ENCODE measurements at regions not wholly inside any gene's neighbourhood (a gene's known extent, or its start where the extent isn't known, plus 50 kb on each side); places are given as distances from the start of the nearest gene placed in this dataset.

DNA sequence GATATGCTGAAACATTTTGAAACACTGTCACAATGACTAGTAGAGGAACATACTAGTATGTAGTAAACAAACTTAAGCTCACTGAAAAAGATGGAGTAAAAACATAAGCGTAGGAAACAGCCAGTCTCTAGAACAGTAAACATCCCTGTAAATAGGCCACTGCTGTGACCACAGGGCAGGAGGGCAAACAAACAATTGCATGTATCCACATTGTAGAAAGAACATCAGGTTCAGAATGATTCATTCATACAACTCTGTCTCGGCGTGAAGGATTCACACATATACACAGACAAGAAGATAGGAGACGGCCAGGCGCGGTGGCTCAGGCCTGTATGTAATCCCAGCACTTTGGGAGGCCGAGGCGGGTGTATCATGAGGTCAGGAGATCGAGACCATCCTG is 390.1 kb downstream of the IRS2 start:
- DNase-seq = no peak
- Histone ChIP-seq H3K9me3 (replicated peaks) (no peaks in the 10 kb centered on the region), H3K27ac (no peak overlapping the region), H3K4me3 (no peak overlapping the region), H3K27me3 (no peaks in the 10 kb centered on the region), H3K36me3 (no peaks in the 10 kb centered on the region), H3K4me1 (no peaks in the 10 kb centered on the region)

DNA sequence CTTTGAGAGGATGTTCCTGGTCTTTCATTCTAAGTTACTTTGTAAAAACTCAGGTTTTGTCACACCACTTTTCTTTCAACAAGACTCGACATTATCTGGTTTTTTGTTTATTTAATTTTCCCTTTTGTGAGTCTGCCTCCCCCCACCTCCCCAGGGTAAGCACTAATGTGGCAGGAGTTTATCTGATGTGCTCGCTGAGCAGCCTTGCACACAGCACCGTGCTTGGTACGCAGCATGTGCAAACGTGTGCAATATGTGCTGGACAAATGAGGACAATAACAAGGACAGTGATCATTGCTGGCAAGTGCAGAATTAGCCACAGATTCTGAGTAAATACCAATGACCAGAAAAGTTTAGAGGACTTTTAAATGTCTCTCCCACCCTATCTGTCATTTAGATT is 391.4 kb downstream of the IRS2 start:
- no peak overlapping the region for H3K4me3 ChIP-seq
- no peaks in the 10 kb centered on the region for H3K4me1 ChIP-seq
- no peak overlapping the region for H3K27ac ChIP-seq
- no peak for DNase-seq
- H3K36me3 ChIP-seq = no peaks in the 10 kb centered on the region
- no peaks in the 10 kb centered on the region for H3K9me3 ChIP-seq (replicated peaks)
- no peaks in the 10 kb centered on the region for H3K27me3 ChIP-seq

DNA sequence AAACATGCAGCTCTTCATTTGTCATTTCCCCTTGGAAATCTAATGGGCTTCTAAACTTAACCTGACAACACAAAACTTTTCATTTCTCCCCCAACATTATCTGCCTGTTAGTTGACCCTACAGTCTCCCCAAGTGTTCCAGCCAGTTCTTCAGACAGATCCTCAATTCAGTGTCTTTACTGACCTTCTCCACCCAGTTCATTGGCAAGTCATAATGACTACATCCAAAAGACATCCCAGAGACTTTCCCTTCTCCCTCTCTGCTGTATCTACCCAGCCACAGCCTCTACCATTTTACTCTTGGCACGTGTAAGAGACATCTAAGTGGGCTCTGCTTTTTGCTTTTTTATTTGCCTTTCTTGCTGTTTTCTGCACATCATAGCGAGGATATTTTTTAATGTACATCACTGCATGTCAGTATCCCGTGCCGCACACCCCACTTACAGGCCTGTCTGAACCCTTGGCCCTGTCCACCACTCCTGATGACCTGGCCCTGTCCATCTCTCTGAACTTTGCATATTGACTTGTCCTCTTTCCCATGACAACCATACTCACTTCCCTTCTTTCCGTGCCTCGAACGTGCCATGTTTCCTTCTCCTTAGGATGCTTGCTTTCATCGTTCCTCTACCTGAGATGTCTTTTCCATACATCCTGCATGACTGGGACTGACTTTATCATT is 391.9 kb downstream of the IRS2 start:
- H3K4me1 ChIP-seq = no peaks in the 10 kb centered on the region
- H3K27ac ChIP-seq = no peak overlapping the region
- H3K9me3 ChIP-seq (replicated peaks) = no peaks in the 10 kb centered on the region
- no peaks in the 10 kb centered on the region for H3K36me3 ChIP-seq
- H3K27me3 ChIP-seq = no peaks in the 10 kb centered on the region
- no peak for DNase-seq
- no peak overlapping the region for H3K4me3 ChIP-seq

DNA sequence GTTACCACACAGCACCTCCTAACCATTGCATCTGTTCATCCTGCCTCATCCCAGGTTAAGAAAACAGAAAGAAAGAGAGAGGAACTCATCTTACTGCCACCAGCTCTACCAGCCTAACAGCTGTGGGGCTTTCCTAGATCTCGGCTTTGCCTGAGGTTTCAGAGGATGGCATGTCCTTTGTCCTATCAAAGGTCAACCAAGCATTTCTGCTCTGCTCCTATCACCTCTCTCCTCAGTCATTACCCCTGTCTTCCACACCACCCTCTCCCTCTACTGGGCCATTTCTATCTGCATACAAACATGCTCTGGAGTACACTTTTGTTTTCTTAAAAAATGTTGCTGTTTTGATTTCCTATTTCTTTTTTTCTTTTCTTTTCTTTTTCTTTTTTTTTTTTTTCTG is 393.3 kb downstream of the IRS2 start:
- H3K4me3 ChIP-seq = no peak overlapping the region
- no peaks in the 10 kb centered on the region for H3K4me1 ChIP-seq
- no peaks in the 10 kb centered on the region for H3K27me3 ChIP-seq
- H3K9me3 ChIP-seq (replicated peaks) = no peaks in the 10 kb centered on the region
- no peak overlapping the region for H3K27ac ChIP-seq
- DNase-seq = no peak
- H3K36me3 ChIP-seq = no peaks in the 10 kb centered on the region

DNA sequence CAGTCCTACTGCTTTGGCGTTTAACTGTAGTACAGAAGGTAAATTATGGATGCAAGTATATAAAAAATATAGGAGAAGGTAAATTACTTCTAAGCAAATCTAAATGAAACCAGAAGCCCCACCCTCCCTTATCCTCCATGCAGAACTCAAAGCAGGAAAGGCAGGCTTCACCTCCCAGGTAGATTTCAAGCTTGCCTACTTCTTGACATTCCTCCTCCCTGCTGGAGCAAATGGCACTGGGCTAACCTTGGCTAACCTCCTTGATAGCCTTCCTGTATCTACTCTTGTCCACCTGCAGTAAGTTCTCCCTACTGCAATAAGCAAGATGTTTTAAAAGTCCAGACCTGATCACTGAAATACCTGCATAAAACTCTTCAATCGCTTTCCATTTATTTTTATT is 396.0 kb downstream of the IRS2 start:
- Histone ChIP-seq H3K36me3 (no peaks in the 10 kb centered on the region), H3K27me3 (no peaks in the 10 kb centered on the region), H3K27ac (no peak overlapping the region), H3K4me1 (no peaks in the 10 kb centered on the region), H3K9me3 (replicated peaks) (no peaks in the 10 kb centered on the region), H3K4me3 (no peak overlapping the region)
- DNase-seq = no peak

DNA sequence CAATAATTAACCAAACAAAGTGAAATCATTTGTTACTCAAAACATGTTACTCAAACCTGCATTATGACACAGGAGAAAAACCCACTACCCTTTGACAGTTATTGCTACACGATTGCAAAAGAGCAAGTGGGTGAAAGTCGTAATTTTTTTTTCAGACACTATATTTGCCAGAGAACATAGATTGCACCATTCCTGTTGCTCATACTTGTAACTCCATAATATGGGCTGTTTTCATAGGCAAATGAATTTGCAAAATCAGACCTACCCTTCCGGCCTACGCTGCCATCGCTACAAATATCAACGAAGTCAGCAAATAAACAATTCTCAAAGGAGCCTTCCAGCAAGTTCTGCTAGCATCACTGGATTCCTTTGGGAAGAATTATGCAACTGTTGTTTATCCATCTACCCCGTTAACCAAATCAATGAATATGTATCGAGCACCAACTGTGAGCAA is 396.5 kb downstream of the IRS2 start:
- H3K9me3 ChIP-seq (replicated peaks) = no peaks in the 10 kb centered on the region
- DNase-seq = no peak
- H3K36me3 ChIP-seq = no peaks in the 10 kb centered on the region
- no peak overlapping the region for H3K27ac ChIP-seq
- no peak overlapping the region for H3K4me3 ChIP-seq
- H3K27me3 ChIP-seq = no peaks in the 10 kb centered on the region
- no peaks in the 10 kb centered on the region for H3K4me1 ChIP-seq

DNA sequence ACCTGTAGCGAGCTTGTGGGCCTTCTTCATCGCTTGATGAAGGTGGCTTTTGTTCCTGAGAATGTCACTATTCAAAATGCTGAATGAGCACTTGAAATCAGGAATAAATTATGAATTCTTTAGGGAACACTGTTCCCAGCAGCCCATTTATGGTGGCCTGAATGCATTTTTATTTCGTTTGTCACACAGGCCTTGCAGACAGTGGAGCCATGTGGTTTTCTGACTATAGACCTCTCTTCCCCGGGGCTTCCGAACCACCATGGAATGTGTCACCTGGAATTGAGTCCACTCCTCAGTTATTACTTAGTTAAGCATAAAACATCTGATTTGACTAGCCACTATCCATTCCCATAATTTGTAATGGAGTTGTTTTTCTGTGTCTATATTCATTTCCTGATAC is 396.9 kb downstream of the IRS2 start:
- H3K9me3 ChIP-seq (replicated peaks) = no peaks in the 10 kb centered on the region
- H3K27me3 ChIP-seq = no peaks in the 10 kb centered on the region
- H3K4me1 ChIP-seq = no peaks in the 10 kb centered on the region
- no peak overlapping the region for H3K27ac ChIP-seq
- no peak for DNase-seq
- no peaks in the 10 kb centered on the region for H3K36me3 ChIP-seq
- no peak overlapping the region for H3K4me3 ChIP-seq

DNA sequence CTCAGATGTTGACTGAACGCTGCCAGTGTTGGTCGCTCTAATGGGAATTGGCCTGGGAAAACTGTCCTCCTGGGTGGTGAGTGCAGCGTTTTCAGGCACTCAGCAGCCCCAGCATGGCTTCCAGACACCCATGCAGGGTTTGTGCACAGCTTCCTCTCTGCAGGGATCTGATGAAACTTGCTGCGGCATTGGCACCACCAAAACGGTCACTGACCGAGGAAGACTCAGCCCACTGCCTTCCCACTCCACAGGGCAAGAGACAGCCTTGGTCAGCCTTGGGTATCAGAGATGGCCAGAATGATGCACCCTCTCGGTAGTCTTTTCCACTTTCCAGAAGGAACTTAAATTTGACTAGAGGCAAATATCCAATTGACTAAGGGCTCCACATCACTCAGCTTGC is 398.9 kb downstream of the IRS2 start:
- Histone ChIP-seq H3K9me3 (replicated peaks) (no peaks in the 10 kb centered on the region), H3K4me1 (no peaks in the 10 kb centered on the region), H3K27me3 (no peaks in the 10 kb centered on the region), H3K4me3 (no peak overlapping the region), H3K36me3 (no peaks in the 10 kb centered on the region), H3K27ac (no peak overlapping the region)
- DNase-seq = no peak

DNA sequence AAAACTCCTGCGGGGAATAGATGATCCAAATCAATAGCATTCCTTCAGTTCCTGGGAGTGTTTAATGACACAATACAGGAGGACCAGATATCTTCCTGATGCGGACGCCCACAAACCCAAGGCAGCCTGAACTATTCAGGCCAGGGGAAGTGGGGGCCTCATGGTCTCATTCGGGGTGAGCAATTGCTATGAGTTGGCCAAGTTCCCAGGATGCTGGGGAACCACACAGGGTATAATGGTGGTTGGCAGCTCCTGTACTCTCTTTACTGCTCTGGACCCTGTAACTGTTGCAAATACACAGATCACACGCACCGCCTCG is 401.2 kb downstream of the IRS2 start:
- Histone ChIP-seq H3K27ac (no peak overlapping the region), H3K36me3 (no peaks in the 10 kb centered on the region), H3K4me1 (no peaks in the 10 kb centered on the region), H3K4me3 (no peak overlapping the region), H3K9me3 (replicated peaks) (no peaks in the 10 kb centered on the region), H3K27me3 (no peaks in the 10 kb centered on the region)
- DNase-seq = no peak

DNA sequence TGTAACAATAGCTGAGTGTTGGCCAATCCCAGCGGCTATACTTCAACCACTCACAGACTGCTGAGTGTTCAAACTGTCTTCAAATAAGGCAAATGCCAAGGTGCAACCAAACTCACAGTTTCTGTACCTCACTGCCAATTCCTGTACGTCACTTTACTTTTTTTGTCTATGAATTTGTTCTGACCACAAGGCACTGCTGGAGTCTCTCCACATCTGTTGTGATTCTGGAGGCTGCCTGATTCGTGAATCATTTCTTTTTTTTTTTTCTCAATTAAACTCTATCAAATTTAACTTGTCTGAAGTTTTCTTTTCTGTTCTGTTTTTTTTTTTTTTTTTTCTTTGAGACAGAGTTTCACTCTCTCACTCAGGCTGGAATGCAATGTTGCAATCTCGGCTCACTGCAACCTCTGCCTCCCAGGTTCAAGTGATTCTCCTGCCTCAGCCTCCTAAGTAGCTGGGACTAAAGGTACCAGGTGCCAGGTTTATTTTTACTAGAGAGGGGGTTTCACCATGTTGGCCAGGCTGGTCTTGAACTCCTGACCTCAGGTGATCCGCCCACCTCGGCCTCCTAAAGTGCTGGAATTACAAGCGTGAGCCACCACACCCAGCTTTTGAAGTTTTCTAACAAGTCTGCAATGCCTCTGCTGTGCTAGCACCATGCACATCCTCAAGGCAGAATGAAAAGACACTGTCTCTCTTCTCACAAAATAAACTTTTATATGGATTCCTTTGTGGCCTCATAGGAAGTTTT is 401.7 kb downstream of the IRS2 start:
- DNase-seq = no peak
- H3K27me3 ChIP-seq = no peaks in the 10 kb centered on the region
- H3K9me3 ChIP-seq (replicated peaks) = no peaks in the 10 kb centered on the region
- H3K4me1 ChIP-seq = no peaks in the 10 kb centered on the region
- no peaks in the 10 kb centered on the region for H3K36me3 ChIP-seq
- H3K27ac ChIP-seq = no peak overlapping the region
- no peak overlapping the region for H3K4me3 ChIP-seq

DNA sequence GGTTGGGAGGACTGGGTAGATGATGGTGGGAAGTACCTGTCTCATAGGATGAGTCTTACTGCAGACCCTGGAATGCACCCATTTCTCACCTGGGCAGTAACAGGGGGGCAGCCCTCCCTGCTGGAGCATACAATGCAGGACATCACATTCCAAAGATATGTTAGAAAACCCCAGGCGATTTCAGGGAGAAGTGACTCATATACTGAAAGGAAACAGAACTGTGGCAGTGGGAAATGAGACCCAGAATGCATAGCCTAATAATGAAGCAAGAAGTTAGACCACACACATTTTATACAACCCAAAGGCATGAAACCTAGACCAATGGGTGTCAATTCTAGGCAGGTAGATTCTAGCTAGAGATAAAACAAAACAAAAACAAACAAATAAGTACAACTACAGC is 402.7 kb downstream of the IRS2 start:
- no peaks in the 10 kb centered on the region for H3K36me3 ChIP-seq
- DNase-seq = no peak
- no peaks in the 10 kb centered on the region for H3K9me3 ChIP-seq (replicated peaks)
- no peaks in the 10 kb centered on the region for H3K4me1 ChIP-seq
- no peaks in the 10 kb centered on the region for H3K27me3 ChIP-seq
- H3K4me3 ChIP-seq = no peak overlapping the region
- no peak overlapping the region for H3K27ac ChIP-seq

DNA sequence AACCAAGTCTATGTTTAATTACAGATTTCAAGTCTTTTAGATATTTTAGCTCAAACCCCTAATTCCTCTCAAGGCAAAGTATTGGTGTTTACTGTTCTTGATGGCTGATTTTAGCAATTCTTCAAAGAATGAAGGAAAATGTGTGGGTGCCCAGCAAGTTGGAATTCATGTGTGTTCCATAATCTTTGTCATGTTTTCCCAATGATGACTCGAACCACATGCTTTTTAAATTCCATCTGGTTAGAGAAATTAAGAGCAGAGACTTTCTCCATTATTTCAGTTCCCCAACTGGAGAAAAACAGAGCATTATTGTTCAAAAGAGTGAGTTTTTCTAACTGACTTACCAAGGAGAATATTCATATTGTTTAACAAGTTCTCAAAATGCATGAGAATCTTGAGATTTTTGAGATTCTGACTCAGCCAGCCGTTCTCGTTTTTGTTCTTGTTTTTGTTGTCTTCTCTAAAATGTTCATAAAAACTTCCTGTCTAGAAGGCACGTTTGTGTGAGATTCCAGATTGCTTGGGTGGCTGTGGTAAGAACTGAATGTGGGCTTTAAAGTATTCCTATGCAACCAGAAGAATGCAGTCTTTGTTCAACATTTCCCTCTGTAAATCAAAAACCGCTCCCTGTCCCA is 404.7 kb downstream of the IRS2 start:
- DNase-seq = no peak
- Histone ChIP-seq H3K4me3 (no peak overlapping the region), H3K4me1 (no peaks in the 10 kb centered on the region), H3K27ac (no peak overlapping the region), H3K36me3 (no peaks in the 10 kb centered on the region), H3K27me3 (no peaks in the 10 kb centered on the region), H3K9me3 (replicated peaks) (no peaks in the 10 kb centered on the region)

DNA sequence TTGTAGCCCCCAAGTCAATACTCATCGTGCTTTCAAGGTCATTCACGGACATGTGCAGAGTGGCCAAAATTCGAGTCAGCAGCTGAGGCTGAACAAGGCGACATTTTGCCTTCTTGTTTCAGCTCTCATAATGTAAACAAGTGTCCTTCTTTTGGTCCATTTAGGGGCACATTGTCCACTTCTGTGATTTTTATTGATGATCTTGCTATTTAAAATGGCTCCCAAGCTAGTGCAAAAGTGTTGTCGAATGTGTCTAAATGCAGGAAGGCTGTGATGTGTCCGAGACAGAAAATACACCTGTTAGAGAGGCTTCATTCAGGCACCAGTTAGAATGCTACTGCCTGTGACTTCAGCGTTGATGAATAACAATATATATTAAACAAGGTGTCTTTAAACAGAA is 405.9 kb downstream of the IRS2 start:
- Histone ChIP-seq H3K4me3 (no peak overlapping the region), H3K4me1 (no peaks in the 10 kb centered on the region), H3K36me3 (no peaks in the 10 kb centered on the region), H3K27me3 (no peaks in the 10 kb centered on the region), H3K27ac (no peak overlapping the region), H3K9me3 (replicated peaks) (no peaks in the 10 kb centered on the region)
- DNase-seq = no peak

DNA sequence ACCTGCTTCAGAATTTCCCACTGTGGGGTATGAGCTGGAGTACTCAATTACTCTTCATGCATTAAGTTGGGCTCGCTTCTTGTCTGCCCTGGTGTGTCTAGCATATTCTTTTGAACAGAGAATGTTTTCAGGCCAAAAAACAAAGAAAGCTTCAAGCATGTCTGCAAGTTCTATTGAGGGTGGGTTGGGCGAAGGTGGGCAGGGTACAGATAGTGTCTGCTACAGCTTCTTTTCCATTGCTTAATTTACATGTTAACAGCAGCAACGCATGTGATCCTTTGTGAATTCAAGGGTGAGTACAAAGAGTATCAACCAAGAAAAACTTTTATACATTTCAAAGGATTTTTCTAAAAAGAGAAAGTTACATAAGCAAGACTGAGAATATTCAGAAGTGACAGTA is 406.5 kb downstream of the IRS2 start:
- Histone ChIP-seq H3K9me3 (replicated peaks) (no peaks in the 10 kb centered on the region), H3K4me1 (no peaks in the 10 kb centered on the region), H3K36me3 (no peaks in the 10 kb centered on the region), H3K27ac (no peak overlapping the region), H3K4me3 (no peak overlapping the region), H3K27me3 (no peaks in the 10 kb centered on the region)
- DNase-seq = no peak

DNA sequence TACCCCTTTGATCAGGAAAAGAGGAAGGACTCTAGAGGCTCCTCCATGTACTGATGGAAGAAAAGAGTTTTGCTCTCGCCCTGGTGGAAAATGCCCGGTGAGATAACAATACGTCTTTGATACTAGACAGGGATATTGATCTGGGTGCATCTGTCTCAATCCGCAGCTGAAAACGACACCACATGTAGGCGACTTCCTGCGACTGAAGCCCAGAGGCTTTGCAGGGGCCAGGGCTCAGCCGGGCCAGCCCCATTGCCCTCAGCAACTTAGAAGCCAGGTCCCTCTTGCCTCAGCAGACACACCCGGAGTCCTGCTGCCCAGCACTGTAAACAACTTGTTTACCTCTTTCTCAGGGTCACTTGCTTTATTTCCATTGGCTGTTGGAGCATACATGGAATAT is 409.4 kb downstream of the IRS2 start:
- Histone ChIP-seq H3K4me1 (no peaks in the 10 kb centered on the region), H3K27ac (no peak overlapping the region), H3K36me3 (no peaks in the 10 kb centered on the region), H3K4me3 (no peak overlapping the region), H3K27me3 (no peaks in the 10 kb centered on the region), H3K9me3 (replicated peaks) (no peaks in the 10 kb centered on the region)
- no peak for DNase-seq
